ENCODE measurements at regions not wholly inside any gene's neighbourhood (a gene's known extent, or its start where the extent isn't known, plus 50 kb on each side); places are given as distances from the start of the nearest gene placed in this dataset.
"Not testable (repeated sequence)": the region's sequence is repeated elsewhere in the genome, so short reads cannot be mapped to it uniquely, and the experiment has no call there.

- in situ Hi-C loops (cut with MboI; ENCODE audit: low pct_unique_long_range_greater_than_20kb in 2 of 9, low sequenced_read_pairs in 9 of 9, unreplicated experiment in 9 of 9): loop anchor here in 4 of 9 experiments (25.0 kb wide), 1 partner anchor 303 kb away; no protein-coding TSS in a partner anchor
- 23 to 100% (median 65%) methylated on average over 1 to 3 of the region's 3 CpGs; no CpG with 5 or more reads in 1 of the 10 experiments for WGBS, 10 experiments
- no peak overlapping the region for H3K27ac ChIP-seq
- ATAC-seq (replicated peaks in 6 of 8): no peak
- H3K4me1 ChIP-seq (replicated peaks in 1 of 2): no peaks in the 10 kb centered on the region
- H3K4me3 ChIP-seq: no peak overlapping the region
Observed at GRCh38 chr4:72709475-72709874, 140.5 kb upstream of the ADAMTS3 start.

DNA sequence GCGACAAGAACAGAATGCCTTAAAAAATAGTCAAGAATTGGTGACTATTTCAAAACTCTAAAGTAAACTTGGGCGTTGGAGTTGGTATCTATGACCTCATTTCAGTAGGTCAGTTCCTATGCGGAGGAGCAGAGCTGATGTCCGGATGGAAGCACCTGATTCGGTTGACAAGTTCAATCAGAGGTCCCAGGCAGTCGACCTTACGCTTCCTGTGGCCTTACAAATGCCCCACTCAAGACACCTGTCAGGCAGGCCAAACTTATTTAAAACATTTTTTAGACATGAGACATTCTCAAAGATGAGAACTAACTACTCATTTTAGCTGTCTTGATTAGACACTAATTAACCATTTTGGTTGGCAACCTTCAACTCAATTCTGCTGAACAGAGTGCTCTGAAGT is 137.7 kb upstream of the ADAMTS3 start:
- no peak for ATAC-seq (replicated peaks in 6 of 8)
- H3K27ac ChIP-seq: no peak overlapping the region
- no peaks in the 10 kb centered on the region for H3K4me1 ChIP-seq (replicated peaks in 1 of 2)
- in situ Hi-C loops (cut with MboI; ENCODE audit: low pct_unique_long_range_greater_than_20kb in 2 of 9, low sequenced_read_pairs in 9 of 9, unreplicated experiment in 9 of 9): loop anchor here in 4 of 9 experiments (25.0 kb wide), 1 partner anchor 306 kb away; no protein-coding TSS in a partner anchor
- H3K4me3 ChIP-seq: no peak overlapping the region
- 68 to 100% (median 82%) methylated on average over 1 to 7 of the region's 7 CpGs; no CpG with 5 or more reads in 1 of the 10 experiments for WGBS, 10 experiments

- not testable (repeated sequence) for H3K4me3 ChIP-seq; H3K27ac ChIP-seq; ATAC-seq (replicated peaks in 6 of 8); H3K4me1 ChIP-seq (replicated peaks in 1 of 2)
- in situ Hi-C loops (cut with MboI; ENCODE audit: low pct_unique_long_range_greater_than_20kb in 2 of 9, low sequenced_read_pairs in 9 of 9, unreplicated experiment in 9 of 9): loop anchor here in 4 of 9 experiments (25.0 kb wide), 1 partner anchor 307 kb away; no protein-coding TSS in a partner anchor
- WGBS, 10 experiments: 50 to 100% (median 94%) methylated on average over 1 to 7 of the region's 7 CpGs; no CpG with 5 or more reads in 1 of the 10 experiments
Observed at GRCh38 chr4:72704925-72705640, 136.1 kb upstream of the ADAMTS3 start.

DNA sequence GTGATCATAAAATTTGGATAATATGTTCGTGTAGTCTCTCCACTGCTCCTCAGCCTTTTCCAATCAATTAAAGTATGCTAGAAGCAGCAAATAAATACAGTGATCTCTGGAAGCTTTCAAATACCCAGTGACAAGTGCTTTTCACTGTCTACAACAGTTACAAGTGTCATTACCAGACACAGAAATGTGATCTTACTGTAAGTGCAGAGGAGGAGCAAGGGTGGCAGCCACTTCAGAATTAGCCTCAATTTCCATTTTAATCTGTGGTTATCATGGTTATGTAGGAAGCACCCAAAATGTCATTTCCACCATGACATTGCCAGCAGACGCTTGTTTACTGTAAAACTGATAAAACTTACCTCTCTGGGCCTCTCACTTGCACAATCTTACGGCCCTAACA is 133.9 kb upstream of the ADAMTS3 start:
- Histone ChIP-seq H3K4me3 (no peak overlapping the region), H3K4me1 (replicated peaks in 1 of 2) (no peaks in the 10 kb centered on the region), H3K27ac (no peak overlapping the region)
- 31 to 95% (median 69%) methylated on average over 1 to 3 of the region's 3 CpGs for WGBS, 10 experiments
- peak in 1 of 8 experiments; percentile 68 for ATAC-seq (replicated peaks in 6 of 8)
- in situ Hi-C loops (cut with MboI; ENCODE audit: low pct_unique_long_range_greater_than_20kb in 2 of 9, low sequenced_read_pairs in 9 of 9, unreplicated experiment in 9 of 9): loop anchor here in 4 of 9 experiments (25.0 kb wide), 1 partner anchor 309 kb away; no protein-coding TSS in a partner anchor

- peak in 4 of 8 experiments; percentile 39 to 90 (median 80) for ATAC-seq (replicated peaks in 6 of 8)
- 0 to 49% (median 17%) methylated on average over 2 to 7 of the region's 7 CpGs for WGBS, 10 experiments
- no peaks in the 10 kb centered on the region for H3K4me1 ChIP-seq (replicated peaks in 1 of 2)
- no peak overlapping the region for H3K27ac ChIP-seq
- in situ Hi-C loops (cut with MboI; ENCODE audit: low pct_unique_long_range_greater_than_20kb in 2 of 9, low sequenced_read_pairs in 9 of 9, unreplicated experiment in 9 of 9): loop anchor here in 4 of 9 experiments (25.0 kb wide), 1 partner anchor 310 kb away; no protein-coding TSS in a partner anchor
- H3K4me3 ChIP-seq: peak overlapping the region in 1 of 5 donors; percentile 27
Observed at GRCh38 chr4:72701987-72702819, 133.2 kb upstream of the ADAMTS3 start.

DNA sequence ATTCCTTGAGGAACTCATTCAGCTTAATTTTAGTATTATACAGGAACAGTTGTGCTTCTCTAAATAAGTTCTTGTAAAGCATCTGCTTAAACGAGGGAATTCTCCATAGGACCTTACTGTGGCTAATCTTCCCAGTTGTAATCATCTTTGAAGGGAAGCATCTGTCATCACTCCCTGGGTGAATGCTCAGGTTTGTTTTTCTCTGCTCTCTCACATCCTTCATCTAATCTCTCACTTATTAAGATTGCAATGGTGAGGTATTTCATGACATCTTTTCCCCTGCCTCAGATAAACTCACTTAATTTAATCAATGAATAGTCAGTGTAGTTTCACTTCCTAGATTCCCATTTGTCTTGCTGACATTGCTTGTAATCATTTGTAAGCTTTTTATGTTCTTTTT is 121.8 kb upstream of the ADAMTS3 start:
- peak in 4 of 8 experiments; percentile 48 to 73 (median 56) for ATAC-seq (replicated peaks in 6 of 8)
- in situ Hi-C loops (cut with MboI; ENCODE audit: low pct_unique_long_range_greater_than_20kb in 2 of 9, low sequenced_read_pairs in 9 of 9, unreplicated experiment in 9 of 9): no loop called here
- Histone ChIP-seq H3K4me3 (no peak overlapping the region), H3K27ac (peak overlapping the region in 1 of 2 donors; percentile 35), H3K4me1 (replicated peaks in 1 of 2) (peaks cover 0 to 14% of the 10 kb centered on the region in 2 donors)
- 0 to 56% (median 14%) methylated on average over 1 of the region's 1 CpG; no CpG with 5 or more reads in 4 of the 10 experiments for whole genome bisulfite sequencing, 10 experiments

- H3K4me3 ChIP-seq: no peak overlapping the region
- peak in 2 of 8 experiments; percentile 38 to 59 for ATAC-seq (replicated peaks in 6 of 8)
- WGBS, 10 experiments: 0 to 100% (median 65%) methylated on average over 1 of the region's 1 CpG; no CpG with 5 or more reads in 4 of the 10 experiments
- in situ Hi-C loops (cut with MboI; ENCODE audit: low pct_unique_long_range_greater_than_20kb in 2 of 9, low sequenced_read_pairs in 9 of 9, unreplicated experiment in 9 of 9): no loop called here
- peaks cover 0 to 14% of the 10 kb centered on the region in 2 donors for H3K4me1 ChIP-seq (replicated peaks in 1 of 2)
- peak overlapping the region in 1 of 2 donors; percentile 41 for H3K27ac ChIP-seq
Observed at GRCh38 chr4:72689923-72690322, 120.9 kb upstream of the ADAMTS3 start.

DNA sequence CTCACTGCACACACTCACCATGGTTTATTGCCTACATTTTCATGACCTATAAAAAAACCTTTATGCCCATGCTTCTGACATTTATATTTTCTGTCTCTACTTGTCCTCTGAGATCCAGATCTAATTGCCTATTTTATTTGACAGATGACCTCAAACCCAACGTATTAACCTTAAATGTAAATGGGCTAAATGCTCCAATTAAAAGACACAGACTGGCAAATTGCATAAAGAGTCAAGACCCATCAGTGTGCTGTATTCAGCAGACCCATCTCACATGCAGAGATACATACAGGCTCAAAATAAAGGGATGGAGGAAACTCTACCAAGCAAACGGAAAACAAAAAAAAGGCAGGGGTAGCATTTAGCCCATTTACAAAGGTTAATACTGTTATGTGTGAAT is 117.4 kb upstream of the ADAMTS3 start:
- 0 to 89% (median 69%) methylated on average over 1 to 2 of the region's 2 CpGs for WGBS, 10 experiments
- H3K4me3 ChIP-seq; H3K27ac ChIP-seq; in situ Hi-C loops (cut with MboI; ENCODE audit: low pct_unique_long_range_greater_than_20kb in 2 of 9, low sequenced_read_pairs in 9 of 9, unreplicated experiment in 9 of 9); ATAC-seq (replicated peaks in 6 of 8): not testable (repeated sequence)
- peaks cover 0 to 14% of the 10 kb centered on the region in 2 donors for H3K4me1 ChIP-seq (replicated peaks in 1 of 2)

GRCh38 chr4:72679666-72680065 is 110.6 kb upstream of the ADAMTS3 start:
- WGBS, 10 experiments: 50 to 86% (median 80%) methylated on average over 1 of the region's 2 CpGs; no CpG with 5 or more reads in 6 of the 10 experiments
- Histone ChIP-seq H3K27ac (no peak overlapping the region), H3K4me1 (replicated peaks in 1 of 2) (no peaks in the 10 kb centered on the region), H3K4me3 (no peak overlapping the region)
- no peak for ATAC-seq (replicated peaks in 6 of 8)
- in situ Hi-C loops (cut with MboI; ENCODE audit: low pct_unique_long_range_greater_than_20kb in 2 of 9, low sequenced_read_pairs in 9 of 9, unreplicated experiment in 9 of 9): no loop called here

- Histone ChIP-seq H3K4me3 (no peak overlapping the region), H3K27ac (no peak overlapping the region), H3K4me1 (replicated peaks in 1 of 2) (no peaks in the 10 kb centered on the region)
- in situ Hi-C loops (cut with MboI; ENCODE audit: low pct_unique_long_range_greater_than_20kb in 2 of 9, low sequenced_read_pairs in 9 of 9, unreplicated experiment in 9 of 9): no loop called here
- no peak for ATAC-seq (replicated peaks in 6 of 8)
Observed at GRCh38 chr4:72677886-72678285, 108.9 kb upstream of the ADAMTS3 start.

DNA sequence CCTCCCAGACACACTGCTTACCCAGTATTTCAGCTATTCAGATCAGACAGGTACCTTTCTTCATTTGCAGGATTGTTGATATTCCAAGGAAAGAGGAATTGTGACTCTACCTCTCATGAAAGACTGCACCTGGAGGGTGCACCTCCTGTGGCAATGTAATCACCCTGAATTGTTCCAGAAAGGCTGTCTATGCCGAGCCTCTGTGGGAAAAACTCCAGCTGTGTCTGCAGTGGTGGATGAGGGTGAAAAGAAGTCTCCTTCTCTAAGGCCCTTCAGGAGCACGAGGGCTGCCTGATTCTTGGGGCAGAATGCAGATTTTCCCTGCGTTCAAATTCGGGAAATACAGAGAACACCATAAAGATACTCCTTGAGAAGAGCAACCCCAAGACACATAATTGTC is 108.2 kb upstream of the ADAMTS3 start:
- no peak for ATAC-seq (replicated peaks in 6 of 8)
- 13 to 100% (median 91%) methylated on average over 1 to 4 of the region's 4 CpGs; no CpG with 5 or more reads in 4 of the 10 experiments for WGBS, 10 experiments
- Histone ChIP-seq H3K4me3 (no peak overlapping the region), H3K4me1 (replicated peaks in 1 of 2) (no peaks in the 10 kb centered on the region), H3K27ac (no peak overlapping the region)
- in situ Hi-C loops (cut with MboI; ENCODE audit: low pct_unique_long_range_greater_than_20kb in 2 of 9, low sequenced_read_pairs in 9 of 9, unreplicated experiment in 9 of 9): no loop called here

DNA sequence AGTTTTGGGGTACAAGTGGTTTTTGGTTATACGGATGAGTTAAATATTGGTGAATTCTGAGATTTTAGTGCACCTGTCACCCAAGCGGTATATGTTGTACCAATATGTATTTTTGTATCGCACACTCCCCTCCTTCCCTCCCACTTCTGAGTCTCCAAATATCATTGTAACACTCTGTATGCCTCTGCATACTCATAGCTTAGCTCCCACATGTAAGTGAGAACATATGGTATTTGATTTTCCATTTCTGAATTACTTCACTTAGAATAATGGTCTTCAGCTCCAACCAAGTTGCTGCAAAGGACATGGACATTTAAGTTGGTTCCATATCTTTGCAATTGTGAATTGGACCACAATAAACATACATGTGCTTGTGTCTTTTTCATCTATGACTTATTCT is 103.0 kb upstream of the ADAMTS3 start:
- Histone ChIP-seq H3K4me3 (no peak overlapping the region), H3K27ac (no peak overlapping the region), H3K4me1 (replicated peaks in 1 of 2) (no peaks in the 10 kb centered on the region)
- 44 to 100% (median 91%) methylated on average over 1 to 3 of the region's 3 CpGs for WGBS, 10 experiments
- in situ Hi-C loops (cut with MboI; ENCODE audit: low pct_unique_long_range_greater_than_20kb in 2 of 9, low sequenced_read_pairs in 9 of 9, unreplicated experiment in 9 of 9): no loop called here
- ATAC-seq (replicated peaks in 6 of 8): peak in 1 of 8 experiments; percentile 59

- Histone ChIP-seq H3K4me1 (replicated peaks in 1 of 2) (no peaks in the 10 kb centered on the region), H3K4me3 (no peak overlapping the region), H3K27ac (no peak overlapping the region)
- ATAC-seq (replicated peaks in 6 of 8): no peak
- WGBS, 10 experiments: 40 to 100% (median 85%) methylated on average over 1 to 4 of the region's 4 CpGs; no CpG with 5 or more reads in 3 of the 10 experiments
- in situ Hi-C loops (cut with MboI; ENCODE audit: low pct_unique_long_range_greater_than_20kb in 2 of 9, low sequenced_read_pairs in 9 of 9, unreplicated experiment in 9 of 9): no loop called here
Observed at GRCh38 chr4:72670521-72670920, 101.5 kb upstream of the ADAMTS3 start.
